WERI-Rb-1 (cell line): ENCODE measurements at regions not wholly inside any gene's neighbourhood (a gene's known extent, or its start where the extent isn't known, plus 50 kb on each side); places are given as distances from the start of the nearest gene placed in this dataset.

Experiments used
- DNase-seq: peaks from one replicate; pipeline ENCODE4 v3.0.0-alpha.2; 2020
- H3K27ac ChIP-seq: fragments of 250-450 bp; sonication (Bioruptor Pico); 2 replicates; pipeline ENCODE4 v1.5.1; 2020; ENCODE audit warnings: mild to moderate bottlenecking, moderate library complexity
- H3K27me3 ChIP-seq: fragments of 250-450 bp; sonication (Bioruptor Pico); 2 replicates; pipeline ENCODE4 v1.5.1; 2021; ENCODE audit warnings: mild to moderate bottlenecking, low read depth, moderate library complexity; ENCODE audit not compliant: insufficient read depth, severe bottlenecking
- H3K36me3 ChIP-seq: fragments of 250-450 bp; sonication (Bioruptor Pico); 2 replicates; pipeline ENCODE4 v1.5.1; 2020; ENCODE audit warnings: mild to moderate bottlenecking, moderate library complexity
- H3K4me3 ChIP-seq: 2 replicates; pipeline ENCODE4 v1.5.1; 2011; ENCODE audit warnings: low read depth, mild to moderate bottlenecking, control low read depth, low read length
- H3K9me3 ChIP-seq: fragments of 250-450 bp; sonication (Bioruptor Pico); 2 replicates; pipeline ENCODE4 v1.5.1; 2021; ENCODE audit warnings: mild to moderate bottlenecking, moderate library complexity; ENCODE audit not compliant: severe bottlenecking
- TF ChIP-seq, protein P1 (sequence below): IDR thresholded peaks from 2 replicates; pipeline ENCODE4 v1.5.1; 2011; ENCODE audit warnings: low read depth, mild to moderate bottlenecking, control low read depth, inconsistent platforms, low read length

DNA sequence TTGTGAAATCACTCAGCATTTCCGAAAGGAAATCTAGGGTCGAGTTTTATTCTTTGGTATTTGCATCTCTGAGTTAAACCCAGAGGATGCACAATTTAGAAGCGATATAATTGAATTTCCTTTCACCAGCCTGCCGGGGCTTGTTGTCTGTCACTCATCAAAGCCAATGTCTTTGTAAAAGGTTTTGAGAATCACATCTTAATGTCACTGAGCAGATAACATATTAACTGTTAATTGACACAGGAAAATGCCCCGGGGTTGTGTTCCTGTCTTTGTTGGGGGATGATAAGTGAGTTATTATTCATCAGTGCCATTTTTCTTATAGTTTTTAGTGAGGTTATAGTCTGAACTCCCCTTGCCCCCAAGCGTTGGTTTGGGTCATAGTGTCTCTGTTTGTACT is 73.4 kb downstream of the DUSP6 start:
- no peaks in the 10 kb centered on the region for H3K9me3 ChIP-seq
- no peak overlapping the region for H3K27ac ChIP-seq
- TF ChIP-seq, protein P1, sequence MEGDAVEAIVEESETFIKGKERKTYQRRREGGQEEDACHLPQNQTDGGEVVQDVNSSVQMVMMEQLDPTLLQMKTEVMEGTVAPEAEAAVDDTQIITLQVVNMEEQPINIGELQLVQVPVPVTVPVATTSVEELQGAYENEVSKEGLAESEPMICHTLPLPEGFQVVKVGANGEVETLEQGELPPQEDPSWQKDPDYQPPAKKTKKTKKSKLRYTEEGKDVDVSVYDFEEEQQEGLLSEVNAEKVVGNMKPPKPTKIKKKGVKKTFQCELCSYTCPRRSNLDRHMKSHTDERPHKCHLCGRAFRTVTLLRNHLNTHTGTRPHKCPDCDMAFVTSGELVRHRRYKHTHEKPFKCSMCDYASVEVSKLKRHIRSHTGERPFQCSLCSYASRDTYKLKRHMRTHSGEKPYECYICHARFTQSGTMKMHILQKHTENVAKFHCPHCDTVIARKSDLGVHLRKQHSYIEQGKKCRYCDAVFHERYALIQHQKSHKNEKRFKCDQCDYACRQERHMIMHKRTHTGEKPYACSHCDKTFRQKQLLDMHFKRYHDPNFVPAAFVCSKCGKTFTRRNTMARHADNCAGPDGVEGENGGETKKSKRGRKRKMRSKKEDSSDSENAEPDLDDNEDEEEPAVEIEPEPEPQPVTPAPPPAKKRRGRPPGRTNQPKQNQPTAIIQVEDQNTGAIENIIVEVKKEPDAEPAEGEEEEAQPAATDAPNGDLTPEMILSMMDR = no peak
- no peaks in the 10 kb centered on the region for H3K27me3 ChIP-seq
- DNase-seq = no peak
- no peaks in the 10 kb centered on the region for H3K36me3 ChIP-seq
- no peak overlapping the region for H3K4me3 ChIP-seq

DNA sequence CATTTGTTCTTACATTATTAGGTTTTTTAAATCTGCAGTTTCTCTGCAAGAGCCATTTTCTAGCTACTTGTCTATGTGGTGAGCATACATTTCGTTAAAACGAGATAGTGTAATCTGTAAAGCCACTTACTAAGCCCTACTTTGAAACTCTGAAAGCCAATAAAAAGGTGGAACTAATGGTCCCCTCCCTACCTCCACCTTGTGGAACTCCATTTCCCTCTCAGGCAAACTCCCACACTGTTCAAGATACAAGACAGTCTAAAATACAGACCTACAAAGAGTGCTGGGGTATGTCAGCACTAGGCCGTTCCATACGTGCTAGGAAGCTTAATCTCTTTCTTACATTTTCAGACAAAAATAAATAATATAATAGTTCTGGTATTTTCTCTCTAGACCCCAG is 74.1 kb downstream of the DUSP6 start:
- Histone ChIP-seq H3K27ac (no peak overlapping the region), H3K4me3 (no peak overlapping the region), H3K9me3 (no peaks in the 10 kb centered on the region), H3K36me3 (no peaks in the 10 kb centered on the region), H3K27me3 (no peaks in the 10 kb centered on the region)
- no peak for DNase-seq
- TF ChIP-seq, protein P1 = no peak

DNA sequence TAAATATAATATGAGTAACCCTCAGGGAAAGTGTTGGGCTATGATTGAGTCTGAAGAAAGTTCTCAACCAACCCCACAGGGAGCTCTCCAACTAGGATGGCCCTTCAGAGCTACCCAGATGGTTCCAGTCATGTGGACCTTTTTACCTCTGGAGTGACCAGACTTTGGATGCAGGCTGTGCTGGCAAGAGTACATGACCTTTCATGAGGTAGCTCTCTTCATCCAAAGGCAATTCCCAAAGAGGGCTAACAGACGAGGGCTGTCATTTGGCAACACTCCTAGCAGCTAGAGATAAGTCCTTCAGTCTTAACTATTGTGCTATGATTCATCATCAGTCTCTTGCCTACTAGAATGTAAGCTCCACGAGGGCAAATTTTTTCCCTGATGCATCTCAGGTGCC is 75.4 kb downstream of the DUSP6 start:
- TF ChIP-seq, protein P1 = no peak
- H3K9me3 ChIP-seq = no peaks in the 10 kb centered on the region
- H3K27ac ChIP-seq = no peak overlapping the region
- DNase-seq = no peak
- no peaks in the 10 kb centered on the region for H3K36me3 ChIP-seq
- no peak overlapping the region for H3K4me3 ChIP-seq
- H3K27me3 ChIP-seq = no peaks in the 10 kb centered on the region

DNA sequence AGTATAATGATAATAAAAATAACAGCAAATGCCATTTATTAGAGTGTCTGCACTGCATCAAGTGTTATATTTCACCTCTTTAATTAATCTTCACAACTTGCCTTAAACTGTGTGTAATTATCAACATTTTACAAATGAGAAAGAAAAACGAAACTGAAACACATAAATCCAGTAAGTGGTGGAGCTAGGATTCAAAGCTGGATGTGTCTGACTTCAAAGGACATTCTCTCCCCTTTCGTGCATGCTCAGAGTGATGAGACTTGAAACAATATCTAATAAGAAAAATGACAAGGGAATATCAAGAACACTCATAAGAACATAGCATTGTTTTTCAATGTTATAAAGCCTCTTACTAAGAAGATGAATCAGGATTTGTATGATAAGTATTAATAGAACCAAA is 78.8 kb downstream of the DUSP6 start:
- no peak for DNase-seq
- TF ChIP-seq, protein P1 = no peak
- Histone ChIP-seq H3K36me3 (no peaks in the 10 kb centered on the region), H3K4me3 (no peak overlapping the region), H3K27ac (no peak overlapping the region), H3K27me3 (no peaks in the 10 kb centered on the region), H3K9me3 (no peaks in the 10 kb centered on the region)

DNA sequence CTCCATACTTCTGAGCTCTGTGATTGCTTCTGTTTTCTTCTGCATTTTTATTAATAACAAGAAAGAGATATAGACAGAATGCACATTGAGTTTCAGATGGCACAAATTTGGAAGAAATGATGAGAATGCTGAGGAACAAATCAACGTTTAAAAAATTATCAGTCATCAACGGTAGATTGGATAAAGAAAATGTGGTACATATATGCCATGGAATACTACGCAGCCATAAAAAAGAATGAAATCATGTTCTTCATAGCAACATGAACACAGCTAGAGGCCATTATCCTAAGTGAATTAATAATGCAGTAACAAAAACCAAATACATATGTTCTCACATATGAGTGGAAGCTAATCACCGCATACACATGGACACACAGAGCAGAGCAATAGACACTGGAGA is 81.8 kb downstream of the DUSP6 start:
- no peak for DNase-seq
- no peaks in the 10 kb centered on the region for H3K9me3 ChIP-seq
- H3K27me3 ChIP-seq = no peaks in the 10 kb centered on the region
- TF ChIP-seq, protein P1 = no peak
- H3K4me3 ChIP-seq = no peak overlapping the region
- H3K27ac ChIP-seq = no peak overlapping the region
- H3K36me3 ChIP-seq = no peaks in the 10 kb centered on the region

DNA sequence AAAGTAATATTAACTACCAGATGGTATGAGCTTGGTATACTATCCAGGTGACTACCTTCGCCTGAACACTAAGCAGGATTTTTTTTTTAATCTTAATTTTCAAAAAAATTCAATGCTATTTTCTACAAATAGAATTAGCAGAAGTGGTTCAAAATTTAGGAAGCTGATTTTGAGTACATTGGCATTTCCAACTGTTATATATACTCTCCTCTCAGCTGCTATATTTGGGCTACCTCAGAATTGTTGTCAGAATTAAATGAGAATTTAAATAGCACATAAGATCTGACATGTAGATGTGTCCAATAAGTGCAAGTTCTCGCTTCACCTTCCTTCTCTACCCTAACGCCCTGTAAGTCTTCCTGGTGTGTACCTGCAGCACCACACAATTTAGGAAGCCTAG is 83.1 kb downstream of the DUSP6 start:
- Histone ChIP-seq H3K27me3 (no peaks in the 10 kb centered on the region), H3K36me3 (no peaks in the 10 kb centered on the region), H3K4me3 (no peak overlapping the region), H3K27ac (no peak overlapping the region), H3K9me3 (no peaks in the 10 kb centered on the region)
- no peak for DNase-seq
- TF ChIP-seq, protein P1 = no peak
